ENCODE measurements at regions not wholly inside any gene's neighbourhood (a gene's known extent, or its start where the extent isn't known, plus 50 kb on each side); places are given as distances from the start of the nearest gene placed in this dataset.

- H3K27ac Mint-ChIP-seq = no peak overlapping the region
- peaks cover 4% of the 10 kb centered on the region for H3K4me1 Mint-ChIP-seq
- POLR2A ChIA-PET = no interaction called here
Measured at GRCh38 chr10:30190577-30191552, 131.5 kb upstream of the JCAD start.

GRCh38 chr10:30189238-30189580 is 129.8 kb upstream of the JCAD start:
- ChIA-PET CTCF (no interaction called here), POLR2A (no interaction called here)
- peaks cover 4% of the 10 kb centered on the region for H3K4me1 Mint-ChIP-seq
- no peak for DNase-seq
- H3K4me3 Mint-ChIP-seq = no peak overlapping the region
- H3K36me3 Mint-ChIP-seq (ENCODE audit: low read depth) = no peaks in the 10 kb centered on the region
- peaks cover 2% of the 10 kb centered on the region for H3K27me3 Mint-ChIP-seq
- H3K9me3 Mint-ChIP-seq = no peaks in the 10 kb centered on the region
- no peak overlapping the region for H3K27ac Mint-ChIP-seq

More at GRCh38 chr10:30190577-30191552, 131.5 kb upstream of the JCAD start:
- Mint-ChIP-seq H3K36me3 (ENCODE audit: low read depth) (no peaks in the 10 kb centered on the region), H3K27me3 (peaks cover 7% of the 10 kb centered on the region), H3K4me3 (no peak overlapping the region), H3K9me3 (no peaks in the 10 kb centered on the region)
- no peak for DNase-seq
- CTCF ChIA-PET = interaction anchor here (0.6 kb wide), 1 partner anchor 280 kb away, joined by 3 read pairs; no protein-coding TSS in a partner anchor

GRCh38 chr10:30188556-30189237 is 129.3 kb upstream of the JCAD start:
- Mint-ChIP-seq H3K4me3 (no peak overlapping the region), H3K9me3 (no peaks in the 10 kb centered on the region), H3K27ac (no peak overlapping the region), H3K27me3 (peaks cover 2% of the 10 kb centered on the region), H3K36me3 (ENCODE audit: low read depth) (no peaks in the 10 kb centered on the region), H3K4me1 (peaks cover 4% of the 10 kb centered on the region)
- ChIA-PET CTCF (interaction anchor here (0.5 kb wide), 1 partner anchor 1960 kb away, joined by 3 read pairs; no protein-coding TSS in a partner anchor), POLR2A (no interaction called here)
- no peak for DNase-seq

- Mint-ChIP-seq H3K36me3 (ENCODE audit: low read depth) (no peaks in the 10 kb centered on the region), H3K4me1 (peaks cover 1% of the 10 kb centered on the region)
- CTCF ChIA-PET = interaction anchor here (0.5 to 1.2 kb wide), 2 partner anchors 17 to 1961 kb away, joined by 3 read pairs; no protein-coding TSS in a partner anchor
Measured at GRCh38 chr10:30188101-30188500, 128.7 kb upstream of the JCAD start.

GRCh38 chr10:30187010-30187409 is 127.6 kb upstream of the JCAD start:
- Mint-ChIP-seq H3K27ac (no peak overlapping the region), H3K9me3 (no peaks in the 10 kb centered on the region), H3K27me3 (peaks cover 2% of the 10 kb centered on the region), H3K36me3 (ENCODE audit: low read depth) (no peaks in the 10 kb centered on the region), H3K4me3 (no peak overlapping the region), H3K4me1 (no peaks in the 10 kb centered on the region)
- ChIA-PET CTCF (interaction anchor here (1.2 to 1.4 kb wide), 5 partner anchors 9 to 44 kb away, joined by 3 to 6 read pairs (median 3); no protein-coding TSS in a partner anchor), POLR2A (no interaction called here)
- DNase-seq = no peak

More at GRCh38 chr10:30188101-30188500, 128.7 kb upstream of the JCAD start:
- POLR2A ChIA-PET = no interaction called here
- no peak overlapping the region for H3K27ac Mint-ChIP-seq
- no peak overlapping the region for H3K4me3 Mint-ChIP-seq
- peaks cover 2% of the 10 kb centered on the region for H3K27me3 Mint-ChIP-seq
- DNase-seq = no peak
- H3K9me3 Mint-ChIP-seq = no peaks in the 10 kb centered on the region

GRCh38 chr10:30186371-30186875 is 127.0 kb upstream of the JCAD start:
- CTCF ChIA-PET = interaction anchor here (1.3 to 1.4 kb wide), 4 partner anchors 9 to 45 kb away, joined by 3 to 6 read pairs (median 3); no protein-coding TSS in a partner anchor
- POLR2A ChIA-PET = no interaction called here
- Mint-ChIP-seq H3K9me3 (no peaks in the 10 kb centered on the region), H3K36me3 (ENCODE audit: low read depth) (no peaks in the 10 kb centered on the region), H3K27ac (no peak overlapping the region), H3K4me3 (no peak overlapping the region), H3K4me1 (no peaks in the 10 kb centered on the region), H3K27me3 (peaks cover 2% of the 10 kb centered on the region)
- DNase-seq = no peak

- POLR2A ChIA-PET = no interaction called here
- CTCF ChIA-PET = interaction anchor here (1.3 kb wide), 1 partner anchor 34 kb away, joined by 3 read pairs; no protein-coding TSS in a partner anchor
- peaks cover 2% of the 10 kb centered on the region for H3K27me3 Mint-ChIP-seq
Measured at GRCh38 chr10:30185916-30186315, 126.5 kb upstream of the JCAD start.

GRCh38 chr10:30185341-30185740 is 126.0 kb upstream of the JCAD start:
- H3K27ac Mint-ChIP-seq = no peak overlapping the region
- H3K4me1 Mint-ChIP-seq = no peaks in the 10 kb centered on the region
- ChIA-PET CTCF (no interaction called here), POLR2A (no interaction called here)
- H3K36me3 Mint-ChIP-seq (ENCODE audit: low read depth) = no peaks in the 10 kb centered on the region
- DNase-seq = no peak
- no peak overlapping the region for H3K4me3 Mint-ChIP-seq
- peaks cover 2% of the 10 kb centered on the region for H3K27me3 Mint-ChIP-seq
- H3K9me3 Mint-ChIP-seq = no peaks in the 10 kb centered on the region

More at GRCh38 chr10:30185916-30186315, 126.5 kb upstream of the JCAD start:
- H3K27ac Mint-ChIP-seq = no peak overlapping the region
- H3K36me3 Mint-ChIP-seq (ENCODE audit: low read depth) = no peaks in the 10 kb centered on the region
- H3K4me1 Mint-ChIP-seq = no peaks in the 10 kb centered on the region
- DNase-seq = no peak
- no peaks in the 10 kb centered on the region for H3K9me3 Mint-ChIP-seq
- no peak overlapping the region for H3K4me3 Mint-ChIP-seq

GRCh38 chr10:30184397-30185033 is 125.1 kb upstream of the JCAD start:
- ChIA-PET CTCF (no interaction called here), POLR2A (no interaction called here)
- no peak for DNase-seq
- H3K27ac Mint-ChIP-seq = no peak overlapping the region
- H3K4me3 Mint-ChIP-seq = no peak overlapping the region
- H3K9me3 Mint-ChIP-seq = no peaks in the 10 kb centered on the region
- no peaks in the 10 kb centered on the region for H3K36me3 Mint-ChIP-seq (ENCODE audit: low read depth)
- H3K27me3 Mint-ChIP-seq = peaks cover 2% of the 10 kb centered on the region
- no peaks in the 10 kb centered on the region for H3K4me1 Mint-ChIP-seq

- no peaks in the 10 kb centered on the region for H3K9me3 Mint-ChIP-seq
- H3K36me3 Mint-ChIP-seq (ENCODE audit: low read depth) = no peaks in the 10 kb centered on the region
- ChIA-PET CTCF (no interaction called here), POLR2A (interaction anchor here (0.7 kb wide), 1 partner anchor 28 kb away, joined by 5 read pairs; no protein-coding TSS in a partner anchor)
- peaks cover 6% of the 10 kb centered on the region for H3K27me3 Mint-ChIP-seq
- DNase-seq = no peak
- H3K27ac Mint-ChIP-seq = no peak overlapping the region
- H3K4me1 Mint-ChIP-seq = no peaks in the 10 kb centered on the region
- no peak overlapping the region for H3K4me3 Mint-ChIP-seq
Measured at GRCh38 chr10:30183055-30183402, 123.6 kb upstream of the JCAD start.

- no peak for DNase-seq
- Mint-ChIP-seq H3K4me1 (no peaks in the 10 kb centered on the region), H3K36me3 (ENCODE audit: low read depth) (no peaks in the 10 kb centered on the region), H3K9me3 (no peaks in the 10 kb centered on the region), H3K27ac (no peak overlapping the region), H3K4me3 (no peak overlapping the region), H3K27me3 (peaks cover 6% of the 10 kb centered on the region)
- ChIA-PET CTCF (interaction anchor here (1.7 kb wide), 1 partner anchor 18 kb away, joined by 3 read pairs; no protein-coding TSS in a partner anchor), POLR2A (interaction anchor here (0.7 kb wide), 1 partner anchor 27 kb away, joined by 5 read pairs; no protein-coding TSS in a partner anchor)
Measured at GRCh38 chr10:30182191-30183054, 123.0 kb upstream of the JCAD start.

Measured in activated CD4-positive, alpha-beta T cell treated with anti-CD3 and anti-CD28 coated beads, Interleukin-2, amount 10 ng/mL, durations not matched to agents 7 days and 5 days (primary cell).